Mucosa of descending colon (tissue), 3 donors: ENCODE measurements at regions not wholly inside any gene's neighbourhood (a gene's known extent, or its start where the extent isn't known, plus 50 kb on each side); places are given as distances from the start of the nearest gene placed in this dataset.

Experiments used
- ATAC-seq: fragments of 200-7000 bp; cut with Tn5 transposase; one replicate; pipeline ENCODE4 v1.9.1; 2020; ENCODE audit warnings: mild to moderate bottlenecking, moderate library complexity
- DNase-seq, 3 donors: peaks; one replicate each; pipeline ENCODE4 v3.0.0-alpha.2; 2020
- H3K36me3 ChIP-seq: fragments of 200-600 bp; one replicate; pipeline ENCODE4 v1.8.0; 2021; ENCODE audit warnings: low read depth, mild to moderate bottlenecking
- H3K4me1 ChIP-seq: fragments of 200-600 bp; one replicate; pipeline ENCODE4 v1.8.0; 2021; ENCODE audit warnings: low read depth, mild to moderate bottlenecking
- H3K4me3 ChIP-seq: fragments of 200-600 bp; one replicate; pipeline ENCODE4 v1.8.0; 2021; ENCODE audit warnings: mild to moderate bottlenecking
- H3K9me3 ChIP-seq: fragments of 200-600 bp; one replicate; pipeline ENCODE4 v1.8.0; 2021; ENCODE audit warnings: mild to moderate bottlenecking
- intact Hi-C, 2 donors: fragments of 100-400 bp; cut with DNase I in 1 of 2; cut with micrococcal nuclease in 1 of 2; formaldehyde crosslinking; loops; one replicate each; pipeline versions ENCODE4 v1.11.0 to v1.11.1; 2022; cut with DNase I, micrococcal nuclease
- TF ChIP-seq, protein P1 (sequence below): fragments of 200-600 bp; IDR thresholded peaks from one replicate; pipeline ENCODE4 v1.8.0; 2022; ENCODE audit warnings: antibody characterized with exemption, mild to moderate bottlenecking
- donor health status: DM: no; HTN: no; CAD: no; lungs with moderate emphysema.
- donor health status: DM: no; HTN: no; CAD: no.
- donor health status: DM: no; HTN: yes; CAD: no.

DNA sequence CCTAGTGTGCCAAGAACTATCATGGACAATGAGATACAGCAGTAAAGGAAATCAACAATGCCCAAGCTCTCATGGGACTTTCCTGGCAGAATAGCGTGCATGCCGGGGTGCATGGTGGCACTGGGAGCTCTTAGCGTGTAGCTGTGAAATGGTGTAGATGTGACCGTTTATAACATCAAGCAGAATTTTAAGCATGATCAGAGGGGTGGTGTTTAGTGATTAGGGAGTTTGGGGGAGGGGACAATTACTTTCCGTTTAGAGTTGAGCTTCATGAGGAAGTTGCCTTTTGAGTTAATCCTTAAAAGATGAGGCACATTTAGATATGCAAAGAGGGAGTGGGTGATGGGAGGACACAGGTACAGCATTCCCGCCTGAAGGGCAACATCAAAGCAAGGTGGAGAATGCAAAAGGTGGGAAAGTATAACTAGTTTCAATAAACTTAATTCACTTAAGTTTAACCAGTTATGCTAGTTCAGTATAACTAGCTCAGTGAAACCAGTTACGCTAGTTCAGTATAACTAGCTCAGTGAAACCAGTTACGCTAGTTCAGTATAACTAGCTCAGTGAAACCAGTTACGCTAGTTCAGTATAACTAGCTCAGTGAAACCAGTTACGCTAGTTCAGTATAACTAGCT is 661.6 kb downstream of the QKI start:
- no peak for ATAC-seq
- H3K36me3 ChIP-seq: no peaks in the 10 kb centered on the region
- TF ChIP-seq, protein P1, sequence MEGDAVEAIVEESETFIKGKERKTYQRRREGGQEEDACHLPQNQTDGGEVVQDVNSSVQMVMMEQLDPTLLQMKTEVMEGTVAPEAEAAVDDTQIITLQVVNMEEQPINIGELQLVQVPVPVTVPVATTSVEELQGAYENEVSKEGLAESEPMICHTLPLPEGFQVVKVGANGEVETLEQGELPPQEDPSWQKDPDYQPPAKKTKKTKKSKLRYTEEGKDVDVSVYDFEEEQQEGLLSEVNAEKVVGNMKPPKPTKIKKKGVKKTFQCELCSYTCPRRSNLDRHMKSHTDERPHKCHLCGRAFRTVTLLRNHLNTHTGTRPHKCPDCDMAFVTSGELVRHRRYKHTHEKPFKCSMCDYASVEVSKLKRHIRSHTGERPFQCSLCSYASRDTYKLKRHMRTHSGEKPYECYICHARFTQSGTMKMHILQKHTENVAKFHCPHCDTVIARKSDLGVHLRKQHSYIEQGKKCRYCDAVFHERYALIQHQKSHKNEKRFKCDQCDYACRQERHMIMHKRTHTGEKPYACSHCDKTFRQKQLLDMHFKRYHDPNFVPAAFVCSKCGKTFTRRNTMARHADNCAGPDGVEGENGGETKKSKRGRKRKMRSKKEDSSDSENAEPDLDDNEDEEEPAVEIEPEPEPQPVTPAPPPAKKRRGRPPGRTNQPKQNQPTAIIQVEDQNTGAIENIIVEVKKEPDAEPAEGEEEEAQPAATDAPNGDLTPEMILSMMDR: no peak
- no peak for DNase-seq
- intact Hi-C loops: no loop called here
- no peaks in the 10 kb centered on the region for H3K4me1 ChIP-seq
- H3K9me3 ChIP-seq: peaks cover 58% of the 10 kb centered on the region
- H3K4me3 ChIP-seq: no peak overlapping the region

DNA sequence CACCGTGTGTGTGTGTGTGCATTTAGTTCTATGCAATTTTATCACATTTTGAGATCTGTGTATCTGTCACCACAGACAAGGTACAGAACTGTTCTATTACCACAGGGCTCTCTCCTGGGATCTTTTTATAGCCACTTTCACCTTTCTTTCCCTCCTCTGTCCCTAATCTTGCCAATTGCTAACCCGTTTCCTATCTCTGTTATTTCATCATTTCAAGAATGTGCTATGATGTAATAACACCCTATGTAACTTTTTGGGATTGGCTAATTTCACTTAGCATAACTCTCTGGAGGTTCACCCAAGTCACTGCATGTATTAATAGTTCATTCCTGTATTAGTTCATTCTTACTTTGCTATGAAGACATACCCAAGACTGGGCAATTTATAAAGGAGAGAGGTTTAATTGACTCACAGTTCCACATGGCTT is 657.7 kb downstream of the QKI start:
- Histone ChIP-seq H3K4me1 (no peaks in the 10 kb centered on the region), H3K4me3 (no peak overlapping the region), H3K36me3 (no peaks in the 10 kb centered on the region), H3K9me3 (peaks cover 44% of the 10 kb centered on the region)
- ATAC-seq (no peak), DNase-seq (no peak)
- TF ChIP-seq, protein P1: no peak
- intact Hi-C loops: no loop called here

DNA sequence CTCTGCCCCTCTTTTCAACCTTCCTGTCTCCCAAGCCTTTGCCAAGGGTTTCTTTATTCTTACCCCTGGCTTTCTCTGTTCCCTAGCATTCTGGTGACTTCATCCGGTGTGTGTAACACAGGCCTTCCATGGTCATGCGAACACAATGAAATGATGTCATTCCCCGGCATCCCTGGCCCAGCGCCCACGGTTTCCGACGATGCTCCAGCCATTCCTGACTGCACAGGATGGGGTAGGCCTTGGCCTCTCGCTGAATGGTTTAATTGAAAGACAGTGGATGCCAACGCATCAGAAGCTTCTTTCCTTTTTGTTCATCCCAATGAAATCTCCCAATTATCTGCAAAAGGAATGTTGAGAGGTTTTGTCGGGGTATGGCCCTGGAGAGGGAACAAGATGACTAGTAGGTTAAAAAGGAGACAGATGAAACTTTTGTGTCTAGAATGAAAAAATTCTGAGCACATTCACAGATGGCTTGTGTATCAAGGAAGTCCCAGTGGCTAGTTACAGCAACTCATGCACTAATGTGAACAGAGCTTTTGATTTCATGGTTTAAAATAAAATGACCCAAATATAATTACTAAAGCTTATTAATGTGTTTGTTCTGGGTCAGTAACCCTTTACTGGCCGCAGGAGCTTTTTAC is 655.0 kb downstream of the QKI start:
- no peak for DNase-seq

DNA sequence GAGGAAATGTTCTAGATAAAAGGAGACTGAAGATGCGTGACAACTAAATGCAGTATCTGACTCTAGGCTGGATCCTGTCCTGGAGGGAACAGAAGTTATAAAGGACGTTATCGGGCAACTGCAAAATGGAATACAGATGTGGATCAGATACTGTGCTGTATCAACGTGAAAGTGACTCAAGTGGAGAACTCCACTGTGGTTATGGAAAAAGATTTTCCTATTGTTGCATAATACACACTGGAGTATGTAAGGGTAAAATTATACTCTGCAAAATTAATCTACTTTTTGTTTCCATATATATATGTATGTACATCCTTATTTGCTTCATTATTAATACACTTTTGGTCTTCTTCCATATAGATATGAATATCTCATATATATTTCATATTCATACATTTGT is 654.0 kb downstream of the QKI start:
- Histone ChIP-seq H3K36me3 (no peaks in the 10 kb centered on the region), H3K4me1 (no peaks in the 10 kb centered on the region), H3K4me3 (no peak overlapping the region), H3K9me3 (peaks cover 41% of the 10 kb centered on the region)
- intact Hi-C loops: no loop called here
- no peak for DNase-seq
- no peak for ATAC-seq
- TF ChIP-seq, protein P1: no peak

More for the DNA sequence above, 655.0 kb downstream of the QKI start:
- H3K9me3 ChIP-seq: peaks cover 41% of the 10 kb centered on the region
- no peak for ATAC-seq
- TF ChIP-seq, protein P1: no peak
- H3K36me3 ChIP-seq: no peaks in the 10 kb centered on the region
- H3K4me3 ChIP-seq: no peak overlapping the region
- H3K4me1 ChIP-seq: no peaks in the 10 kb centered on the region
- intact Hi-C loops: no loop called here

DNA sequence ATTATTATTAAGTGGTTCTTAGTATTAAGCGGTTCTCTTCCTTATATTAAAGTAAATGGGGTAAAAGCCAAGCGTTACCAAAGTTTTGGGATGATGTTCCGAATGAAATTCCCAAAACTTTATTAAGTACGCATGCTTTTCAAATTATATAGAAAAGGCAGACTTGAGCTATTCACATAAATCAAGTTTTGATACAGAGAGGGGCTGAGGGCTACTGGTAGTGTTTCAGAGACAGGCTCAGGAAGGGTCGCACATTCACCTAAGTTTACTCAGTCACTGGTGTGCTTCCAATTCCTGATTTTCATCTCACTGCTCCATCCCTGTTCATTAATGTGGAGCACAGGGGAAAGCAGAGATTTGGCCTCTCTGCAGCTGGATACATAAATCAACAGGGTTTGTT is 652.2 kb downstream of the QKI start:
- Histone ChIP-seq H3K4me3 (no peak overlapping the region), H3K36me3 (no peaks in the 10 kb centered on the region), H3K9me3 (peaks cover 37% of the 10 kb centered on the region), H3K4me1 (no peaks in the 10 kb centered on the region)
- intact Hi-C loops: no loop called here
- TF ChIP-seq, protein P1: no peak
- no peak for ATAC-seq
- DNase-seq: no peak
